ENCODE measurements at regions not wholly inside any gene's neighbourhood (a gene's known extent, or its start where the extent isn't known, plus 50 kb on each side); places are given as distances from the start of the nearest gene placed in this dataset.

DNA sequence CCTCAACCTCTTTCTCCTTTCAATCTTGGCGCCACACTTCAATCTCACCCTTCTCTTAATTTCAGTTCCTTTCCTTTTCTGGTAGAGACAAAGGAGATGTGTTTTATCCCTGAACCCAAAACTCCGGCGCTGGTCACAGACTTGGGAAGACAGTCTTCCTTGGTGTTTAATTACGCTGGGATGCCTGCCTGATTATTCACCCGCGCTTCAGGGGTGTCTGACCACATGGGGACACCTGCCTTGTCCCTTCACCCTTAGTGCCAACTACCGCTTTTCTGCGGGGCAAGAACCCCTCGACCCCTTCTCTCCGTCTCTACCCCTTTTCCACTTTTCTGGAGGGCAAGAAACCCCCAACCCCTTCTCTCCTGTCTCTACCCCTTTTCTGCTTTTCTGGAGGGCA lies 261.1 kb downstream of the SMARCA2 start:
- TF ChIP-seq CTCF (IDR thresholded peaks at IDR 0.05; ENCODE audit: low read depth, low read length) (no peak), EZH2phosphoT487 (IDR thresholded peaks at IDR 0.05; ENCODE audit: low read depth) (no peak)

Measured in OCI-LY3 (cell line).